NCI-H2107 (cell line): ENCODE measurements at regions not wholly inside any gene's neighbourhood (a gene's known extent, or its start where the extent isn't known, plus 50 kb on each side); places are given as distances from the start of the nearest gene placed in this dataset.
"Not testable (repeated sequence)": the region's sequence is repeated elsewhere in the genome, so short reads cannot be mapped to it uniquely, and the experiment has no call there.

Experiments used
- DNase-seq: peaks from one replicate; lab custom pipeline; 2025; lab: John Stamatoyannopoulos, UW

DNA sequence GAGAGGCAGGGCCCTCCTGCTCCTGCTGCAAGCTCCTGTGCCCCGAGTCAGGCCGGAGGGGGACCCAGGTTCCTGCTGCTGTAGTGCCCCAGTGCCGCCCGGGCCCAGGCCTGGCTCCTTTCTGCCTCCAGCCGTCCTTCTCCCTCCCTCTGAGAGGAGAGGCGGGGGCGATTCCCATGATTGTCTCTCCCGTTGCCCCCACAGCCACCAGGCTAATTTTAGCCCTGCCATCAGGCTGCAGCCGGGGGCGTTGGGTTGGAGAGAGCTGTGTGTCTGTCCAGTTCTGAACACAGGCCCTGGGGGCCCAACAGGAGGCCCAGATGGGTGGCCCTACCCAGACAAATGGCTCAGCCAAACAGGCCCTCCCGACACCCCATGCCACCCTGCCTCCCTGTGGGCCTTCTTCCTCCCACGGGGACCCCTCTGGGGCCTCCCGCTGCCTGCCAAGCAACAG lies 214.8 kb downstream of the TBC1D2B start:
- DNase-seq = no peak

DNA sequence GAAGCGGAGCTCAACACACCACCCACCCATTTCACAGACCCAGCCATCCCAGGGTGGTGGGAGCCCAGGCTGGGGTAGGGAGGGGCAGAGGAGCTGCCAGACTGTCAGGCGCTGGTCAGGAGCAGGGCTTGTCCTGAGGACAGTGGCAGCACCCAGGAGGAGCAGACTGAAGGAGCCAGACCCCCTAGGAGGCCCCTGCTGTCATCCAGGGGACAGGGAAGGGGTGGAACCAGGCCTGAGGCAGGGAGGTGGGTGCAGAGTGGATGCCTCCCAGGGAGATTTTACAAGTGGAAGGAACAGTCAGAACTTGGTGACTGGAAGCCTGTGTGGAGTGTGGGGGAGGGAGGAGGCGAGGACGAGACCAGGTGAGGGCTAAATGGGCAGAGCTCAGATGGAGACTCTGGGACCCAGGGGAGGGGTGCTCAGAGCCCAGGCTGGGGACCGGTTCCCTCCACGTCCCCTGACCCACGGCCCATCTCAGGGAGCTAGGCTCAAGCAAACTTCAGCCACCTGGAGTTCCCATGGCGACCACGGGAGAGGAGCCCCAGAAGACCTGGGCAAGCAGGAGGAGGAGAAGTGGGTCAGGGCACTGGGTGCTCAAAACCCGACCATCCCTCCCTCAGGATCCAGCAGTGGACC lies 215.4 kb downstream of the TBC1D2B start:
- not testable (repeated sequence) for DNase-seq

DNA sequence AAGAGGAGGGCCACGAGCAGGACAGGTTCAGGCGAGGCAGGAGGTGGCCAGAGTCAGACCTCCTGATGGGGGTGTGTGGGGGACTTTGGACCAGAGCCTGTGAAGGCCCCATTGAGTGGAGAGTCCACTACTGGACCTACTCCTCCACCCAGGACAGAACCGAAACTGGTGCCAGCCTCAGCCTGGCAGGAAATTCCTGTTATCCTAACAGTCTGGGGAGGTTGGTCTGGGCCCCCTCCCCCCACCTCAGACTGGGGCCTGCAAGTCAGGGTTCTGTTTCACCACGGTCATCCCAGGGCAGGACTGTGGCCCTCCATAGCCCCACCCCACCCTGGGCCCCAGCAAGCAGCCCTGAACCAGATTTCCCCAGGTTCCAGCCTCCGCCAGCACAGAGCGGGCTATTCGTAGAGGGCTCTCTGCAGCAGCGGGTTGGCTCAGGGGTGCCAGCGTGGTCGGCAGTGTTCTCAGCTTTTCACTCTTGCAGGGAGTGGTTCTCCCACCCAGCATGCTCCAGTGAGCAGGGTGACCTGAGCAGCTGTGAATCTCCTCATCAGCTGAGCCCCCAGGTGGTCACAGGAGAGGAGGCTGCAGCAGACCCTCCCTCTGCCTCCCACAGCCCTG lies 217.3 kb downstream of the TBC1D2B start:
- DNase-seq = no peak

DNA sequence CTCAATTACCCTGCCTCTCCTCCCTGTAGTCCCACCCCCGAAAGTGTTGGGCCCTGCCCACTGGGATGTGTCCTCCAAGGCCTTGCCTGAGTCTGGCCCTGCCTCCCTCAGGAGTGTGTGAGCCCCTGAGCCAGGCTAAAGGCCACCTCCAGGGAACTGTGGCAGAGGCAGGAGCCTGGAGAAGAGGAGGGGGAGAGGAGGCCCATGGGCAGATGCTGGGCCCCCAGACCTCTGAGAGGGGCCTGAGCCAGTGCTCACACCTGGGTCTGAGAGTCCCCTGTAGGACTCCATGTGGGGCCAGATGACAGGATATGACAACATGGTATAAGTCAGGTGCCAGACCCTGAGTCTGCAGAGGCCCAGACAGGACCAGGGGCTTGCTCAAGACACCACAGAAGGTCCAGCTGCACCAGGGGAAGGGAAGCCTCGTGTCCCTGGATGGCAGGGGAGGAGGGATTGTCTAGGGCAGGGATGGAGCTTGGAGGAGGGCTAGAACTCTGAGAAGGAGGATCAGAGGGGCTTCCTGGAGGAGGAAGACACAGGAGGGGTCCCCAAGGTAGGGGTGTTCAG lies 217.9 kb downstream of the TBC1D2B start:
- DNase-seq = no peak

DNA sequence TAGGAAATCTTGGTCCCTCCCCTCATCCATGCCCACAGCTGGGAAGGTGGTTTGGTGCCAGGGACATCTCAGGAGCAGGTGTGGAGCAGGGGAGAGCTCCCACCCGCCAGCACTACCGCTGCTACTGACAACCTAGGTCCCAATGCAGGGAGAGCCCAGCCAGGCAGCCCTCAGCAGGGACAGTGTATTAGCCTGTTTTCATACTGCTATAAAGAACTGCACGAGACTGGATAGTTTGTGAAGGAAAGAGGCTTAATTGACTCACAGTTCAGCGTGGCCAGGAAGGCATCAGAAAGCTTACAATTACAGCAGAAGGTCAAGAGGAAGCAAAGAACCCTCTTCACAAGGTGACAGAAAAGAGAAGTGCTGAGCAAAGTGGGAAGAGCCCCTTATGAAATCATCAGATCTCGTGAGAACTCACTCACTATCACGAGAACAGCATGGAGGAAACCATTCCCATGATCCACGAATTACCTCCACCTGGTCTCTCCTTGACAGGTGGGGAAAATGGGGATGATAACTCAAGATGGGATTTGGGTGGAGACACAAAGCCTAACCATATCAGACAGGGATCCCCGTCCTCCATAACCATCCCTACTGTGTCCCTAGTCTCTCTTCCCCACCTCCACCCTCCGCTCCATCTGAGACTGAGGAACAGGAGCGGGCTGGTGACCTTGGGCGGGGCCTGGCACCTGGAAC lies 218.6 kb downstream of the TBC1D2B start:
- no peak for DNase-seq

DNA sequence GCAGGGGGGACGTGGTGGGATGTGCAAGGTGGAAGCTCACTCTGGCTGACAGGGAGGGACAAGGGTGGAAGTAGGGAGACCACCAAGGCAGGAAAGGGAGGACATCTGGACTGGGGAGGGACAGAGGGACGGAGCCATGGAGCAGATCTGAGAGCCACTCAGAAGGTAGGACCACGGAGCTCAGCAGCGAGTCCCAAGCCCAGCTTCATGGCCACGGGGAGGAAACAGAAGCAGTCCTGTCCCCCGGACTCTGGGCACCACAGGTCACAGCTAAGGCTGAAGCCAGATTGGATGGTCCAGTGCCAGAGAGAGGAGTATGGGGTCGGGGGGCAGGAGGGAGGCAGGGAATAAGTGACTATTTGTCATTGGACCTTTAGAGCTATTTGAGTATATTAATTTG lies 220.1 kb downstream of the TBC1D2B start:
- no peak for DNase-seq

DNA sequence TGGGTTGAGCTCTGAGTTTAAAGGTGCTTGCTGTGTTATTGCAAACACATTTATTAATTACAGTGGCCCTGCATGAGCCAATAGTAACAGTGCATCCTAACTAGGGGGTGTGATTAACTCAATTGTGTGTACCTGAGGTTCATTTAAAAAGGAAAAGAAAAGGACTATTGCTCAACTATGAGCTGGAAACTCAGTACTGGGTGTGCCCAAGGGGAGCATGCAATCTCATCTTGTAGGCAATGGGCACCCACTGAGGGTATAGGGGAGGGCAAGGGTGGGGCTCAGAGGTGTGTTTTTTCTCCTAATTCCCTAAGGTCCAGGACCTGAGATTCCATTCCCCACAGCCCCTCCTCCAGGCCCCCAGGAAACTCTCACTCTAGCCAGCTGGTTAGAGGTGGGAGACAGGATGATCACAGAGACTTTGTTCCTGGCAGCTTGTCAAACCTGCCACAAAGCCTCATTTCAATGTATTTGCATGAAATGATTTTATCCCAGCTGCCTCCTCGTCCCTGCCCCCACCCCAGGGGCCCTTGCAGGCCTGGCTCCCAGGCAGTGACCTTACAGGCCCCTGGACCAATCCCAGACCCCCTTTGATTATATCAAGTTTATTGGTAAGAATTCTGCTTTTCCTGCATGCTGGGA lies 220.7 kb downstream of the TBC1D2B start:
- no peak for DNase-seq

DNA sequence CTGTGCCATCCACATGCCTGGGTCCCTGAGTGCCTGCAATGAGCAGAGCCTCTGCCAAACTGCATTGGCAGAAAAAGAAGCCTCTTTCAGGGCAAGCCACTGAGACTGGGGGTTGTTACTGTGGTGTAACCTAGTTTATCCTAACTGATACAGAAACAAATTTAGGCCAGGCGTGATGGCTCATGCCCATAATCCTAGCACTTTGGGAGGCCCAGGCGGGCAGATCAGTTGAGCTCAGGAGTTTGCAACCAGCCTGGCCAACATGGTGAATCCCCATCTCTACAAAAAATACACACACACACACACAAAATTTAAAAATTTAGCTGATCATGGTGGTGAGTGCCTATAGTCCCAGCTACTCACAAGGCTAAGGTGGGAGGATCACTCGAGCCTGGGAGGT lies 221.6 kb downstream of the TBC1D2B start:
- no peak for DNase-seq

DNA sequence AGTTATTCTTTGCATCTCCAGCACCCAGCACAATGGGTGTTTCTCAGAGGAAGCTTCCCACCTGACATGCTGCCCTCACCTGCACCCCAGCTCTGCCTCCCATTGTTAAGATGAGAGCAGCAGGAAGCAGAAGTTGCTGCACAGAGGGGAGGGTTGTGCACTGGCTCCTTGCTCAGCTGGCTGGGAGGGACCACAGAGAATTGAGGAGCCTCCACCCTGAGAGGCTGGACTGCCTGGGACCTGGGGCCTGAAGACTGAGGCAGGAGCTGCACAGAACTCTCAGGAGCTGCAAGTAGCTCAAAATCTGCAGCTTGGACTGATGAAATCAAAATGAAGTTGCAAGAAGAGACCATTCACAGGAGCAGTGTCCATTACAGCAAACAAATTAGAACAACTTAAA lies 222.3 kb upstream of the LINGO1 start:
- no peak for DNase-seq

DNA sequence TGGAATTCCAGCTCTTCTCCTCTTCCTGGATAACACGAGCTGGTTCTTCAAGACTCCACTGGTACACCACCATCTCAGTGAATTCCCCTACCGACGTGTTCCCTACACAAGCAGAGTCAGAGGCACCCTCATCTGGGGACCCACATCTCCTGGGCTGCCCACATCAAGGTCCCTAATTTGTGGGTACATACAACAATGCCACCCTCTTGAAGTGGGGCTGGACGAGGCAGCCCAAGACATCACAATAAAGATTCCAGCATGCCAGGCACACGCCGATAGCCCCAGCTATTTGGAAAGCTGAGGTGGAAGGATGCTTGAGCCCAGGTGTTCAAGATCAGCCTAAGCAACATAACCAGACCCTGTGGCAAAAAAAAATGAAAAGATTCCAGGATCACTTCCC lies 221.2 kb upstream of the LINGO1 start:
- no peak for DNase-seq

DNA sequence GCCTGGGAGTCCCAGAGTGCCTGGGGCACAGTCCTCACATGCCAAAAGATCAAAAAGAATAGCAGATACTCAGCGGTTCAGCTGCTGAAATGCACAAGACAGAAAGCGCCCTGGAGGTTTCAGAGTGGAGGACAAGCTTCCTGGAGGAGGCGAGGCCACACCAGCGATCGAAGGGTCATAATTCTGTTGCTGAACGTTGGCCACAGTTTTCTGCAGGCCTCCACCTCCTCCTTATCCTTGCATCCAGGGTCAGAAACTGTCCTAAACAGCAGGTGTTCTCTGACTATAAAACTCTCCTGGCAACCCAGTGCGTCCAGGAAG lies 220.3 kb upstream of the LINGO1 start:
- DNase-seq = no peak

DNA sequence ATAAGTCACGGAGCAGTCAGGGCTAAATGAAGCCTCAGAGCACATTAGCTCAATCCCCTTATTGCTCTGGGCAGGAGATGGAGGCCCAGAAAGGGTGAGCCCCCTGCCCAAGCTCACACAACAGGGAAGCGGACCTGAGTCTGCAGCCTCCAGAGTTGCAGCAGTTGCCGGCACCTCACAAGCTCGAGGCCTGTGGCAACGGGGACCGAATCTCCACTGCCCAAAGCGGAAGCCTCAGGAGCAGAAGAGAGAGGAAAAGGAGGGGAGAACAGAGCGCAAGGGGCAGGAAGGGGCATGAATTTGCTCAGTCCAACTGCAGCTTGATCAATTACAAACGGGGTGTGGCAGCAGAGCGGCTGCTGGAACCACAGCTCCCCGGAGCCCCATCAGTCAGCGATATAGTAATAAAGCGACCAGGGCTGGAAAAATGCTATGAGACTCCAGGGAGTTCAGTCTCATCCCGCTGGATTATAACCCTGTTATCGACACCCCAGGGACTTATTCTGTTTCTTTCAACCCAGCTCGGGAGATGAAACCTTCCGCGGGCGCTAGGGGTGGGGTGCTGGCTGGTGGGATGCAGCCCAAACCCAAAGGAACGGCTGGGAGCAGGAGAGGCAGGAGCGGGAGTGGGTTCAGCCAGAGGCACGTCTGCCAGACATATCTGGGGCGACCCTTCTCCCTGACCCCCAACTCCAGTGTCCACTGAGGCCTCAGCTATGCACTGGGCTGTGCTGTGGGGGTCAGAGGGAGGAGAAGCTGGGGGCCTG lies 219.7 kb upstream of the LINGO1 start:
- DNase-seq = no peak

DNA sequence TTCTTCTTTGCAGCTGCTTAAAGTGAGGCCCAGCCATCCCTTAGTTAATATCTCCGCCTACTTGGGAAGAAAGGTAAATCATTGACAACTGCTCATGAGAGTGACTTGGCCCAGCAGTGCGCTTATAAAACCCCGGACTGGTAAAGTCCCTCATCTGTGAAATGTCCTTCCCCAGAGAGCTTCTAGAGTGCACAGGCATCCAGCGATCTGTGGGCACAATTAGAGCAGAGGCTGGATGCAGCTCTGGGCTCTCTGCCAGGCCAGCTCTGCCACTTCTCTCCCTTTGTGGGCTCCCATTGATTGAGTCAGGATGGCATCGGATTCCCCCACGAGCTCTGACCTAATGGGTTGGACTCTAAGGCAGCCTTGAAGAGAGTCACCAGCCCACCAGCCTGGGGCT lies 219.0 kb upstream of the LINGO1 start:
- DNase-seq = peak; percentile 35

DNA sequence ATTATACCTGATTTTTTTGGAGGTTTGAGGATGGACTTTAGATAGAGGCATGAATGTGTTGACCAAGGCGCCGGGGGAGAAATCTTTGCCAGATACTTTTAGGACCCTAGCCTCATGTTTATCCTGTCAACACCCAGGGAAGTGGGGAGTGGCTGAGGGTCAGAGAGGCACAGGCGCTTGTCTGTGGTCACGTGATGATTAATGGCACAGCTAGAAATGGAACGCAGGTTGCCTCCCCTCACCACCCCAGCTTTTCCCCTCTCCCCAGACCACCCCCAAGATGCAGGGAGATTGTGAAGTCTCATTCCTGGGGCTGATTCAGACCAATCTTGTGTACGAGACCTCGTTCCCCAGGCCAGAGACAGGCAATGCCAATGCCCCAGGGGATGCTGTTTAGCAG lies 218.4 kb upstream of the LINGO1 start:
- DNase-seq = no peak

DNA sequence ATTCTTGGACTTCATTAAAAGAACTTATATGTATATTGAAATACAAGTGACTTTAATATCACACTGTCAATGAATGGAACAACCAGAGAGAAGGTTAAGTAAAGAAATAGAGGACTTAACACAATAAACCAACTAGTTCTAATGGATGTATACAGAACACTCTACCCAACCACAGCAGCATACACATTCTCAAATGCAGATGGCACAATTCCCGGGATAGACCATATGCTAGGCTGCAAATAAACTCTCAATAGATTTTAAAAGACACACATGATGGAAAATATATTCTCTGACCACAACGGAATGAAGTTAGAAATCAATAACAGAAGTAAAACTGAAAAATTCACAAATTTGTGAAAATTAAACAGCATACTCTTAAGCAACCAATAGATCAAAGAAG lies 214.3 kb upstream of the LINGO1 start:
- DNase-seq = no peak

DNA sequence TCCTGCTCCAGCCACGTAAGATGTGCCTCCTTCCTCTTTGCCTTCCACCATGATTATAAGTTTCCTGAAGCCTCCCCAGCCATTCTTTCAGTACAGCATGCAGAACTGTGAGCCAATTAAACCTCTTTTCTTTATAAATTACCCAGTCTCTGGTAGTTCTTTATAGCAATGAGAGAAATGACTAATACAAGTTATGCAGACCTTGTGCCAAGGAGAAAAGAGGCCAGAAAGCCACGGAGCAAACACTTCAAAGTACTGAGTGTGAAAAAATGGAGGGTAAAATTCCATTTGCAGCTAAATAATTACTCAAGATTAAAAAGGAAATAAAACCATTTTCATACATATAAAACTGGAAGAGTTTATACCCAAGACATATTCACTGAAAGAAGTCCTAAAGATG lies 213.6 kb upstream of the LINGO1 start:
- DNase-seq = no peak

DNA sequence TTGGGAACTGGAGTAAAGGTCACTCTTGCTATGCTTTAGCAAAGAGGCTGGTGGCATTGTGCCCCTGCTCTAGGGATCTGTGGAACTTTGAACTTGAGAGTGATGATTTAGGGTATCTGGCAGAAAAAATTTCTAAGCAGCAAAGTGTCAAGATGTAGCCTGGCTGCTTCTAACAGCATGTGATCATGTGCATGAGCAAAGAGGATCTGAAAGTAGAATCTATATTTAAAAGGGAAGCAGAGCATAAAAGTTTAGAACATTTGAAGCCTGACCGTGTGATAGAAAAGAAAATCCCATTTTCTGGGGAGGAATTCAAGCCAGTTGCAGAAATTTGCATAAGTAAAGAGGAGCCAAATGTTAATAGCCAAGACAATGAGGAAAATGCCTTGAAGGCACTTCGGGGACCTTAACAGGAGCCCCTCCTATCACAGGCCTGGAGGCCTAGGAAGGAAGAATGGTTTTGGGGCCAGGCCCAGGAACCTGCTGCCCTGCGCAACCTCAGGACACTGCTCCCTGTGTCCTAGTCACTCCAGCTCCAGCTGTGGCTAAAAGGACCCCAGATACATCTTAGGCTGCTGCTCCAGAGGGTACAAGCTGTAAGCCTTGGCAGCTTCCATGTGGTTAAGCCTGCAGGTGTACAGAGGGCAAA lies 212.2 kb upstream of the LINGO1 start:
- DNase-seq = no peak

DNA sequence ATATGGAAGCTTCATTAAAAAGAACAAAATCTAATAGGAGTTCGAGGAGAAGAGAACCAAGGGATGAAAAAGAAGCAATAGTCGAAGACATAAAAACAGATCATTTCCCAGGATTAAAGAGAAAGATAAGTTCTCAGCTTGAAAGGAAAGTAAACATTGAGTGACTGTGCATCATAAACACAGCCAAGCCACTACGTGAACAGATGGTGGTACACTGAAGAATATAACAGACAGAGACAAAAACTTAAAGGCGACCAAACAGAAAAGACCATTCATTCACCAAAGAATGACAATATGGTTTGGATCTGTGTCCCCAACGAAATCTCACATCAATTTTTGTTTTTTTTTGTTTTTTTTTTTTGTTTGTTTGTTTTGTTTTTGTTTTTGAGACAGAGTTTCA lies 210.8 kb upstream of the LINGO1 start:
- DNase-seq = no peak

DNA sequence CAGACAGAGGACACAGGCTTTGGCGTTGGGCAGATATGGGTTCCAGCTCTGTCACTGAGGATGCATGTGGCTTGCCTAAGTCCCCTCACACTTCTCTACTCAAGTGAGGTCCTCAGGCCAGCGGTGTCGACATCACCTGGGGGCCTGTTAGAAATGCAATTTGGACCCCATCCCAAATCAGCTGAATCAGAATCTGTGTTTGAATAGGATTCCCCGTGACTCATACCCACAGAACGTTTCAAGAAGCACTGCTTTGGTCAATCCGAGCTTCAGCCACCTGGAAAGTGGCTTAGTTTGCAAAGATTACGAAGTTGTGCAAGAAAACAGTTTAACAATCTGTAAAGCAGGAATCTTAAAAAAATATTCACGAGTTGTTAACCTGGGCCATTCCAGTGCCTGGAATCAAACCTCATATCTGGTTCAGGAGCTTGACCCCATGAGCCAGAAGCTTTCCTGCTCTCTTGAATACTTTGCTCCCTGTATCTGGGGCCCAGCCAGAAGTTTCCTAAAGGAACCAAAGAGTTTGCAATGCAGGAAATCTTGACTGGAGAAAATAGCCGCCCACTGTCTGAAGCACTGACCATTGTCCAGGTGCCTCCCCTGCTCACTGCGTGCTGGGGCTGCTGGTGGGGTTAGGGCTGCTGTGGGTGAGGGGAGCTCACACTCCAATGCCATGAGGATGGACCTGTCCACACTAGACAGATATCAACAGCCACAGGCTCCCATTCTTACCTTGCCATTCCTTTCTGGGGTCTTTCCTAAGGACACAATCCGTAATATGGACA lies 208.5 kb upstream of the LINGO1 start:
- no peak for DNase-seq

DNA sequence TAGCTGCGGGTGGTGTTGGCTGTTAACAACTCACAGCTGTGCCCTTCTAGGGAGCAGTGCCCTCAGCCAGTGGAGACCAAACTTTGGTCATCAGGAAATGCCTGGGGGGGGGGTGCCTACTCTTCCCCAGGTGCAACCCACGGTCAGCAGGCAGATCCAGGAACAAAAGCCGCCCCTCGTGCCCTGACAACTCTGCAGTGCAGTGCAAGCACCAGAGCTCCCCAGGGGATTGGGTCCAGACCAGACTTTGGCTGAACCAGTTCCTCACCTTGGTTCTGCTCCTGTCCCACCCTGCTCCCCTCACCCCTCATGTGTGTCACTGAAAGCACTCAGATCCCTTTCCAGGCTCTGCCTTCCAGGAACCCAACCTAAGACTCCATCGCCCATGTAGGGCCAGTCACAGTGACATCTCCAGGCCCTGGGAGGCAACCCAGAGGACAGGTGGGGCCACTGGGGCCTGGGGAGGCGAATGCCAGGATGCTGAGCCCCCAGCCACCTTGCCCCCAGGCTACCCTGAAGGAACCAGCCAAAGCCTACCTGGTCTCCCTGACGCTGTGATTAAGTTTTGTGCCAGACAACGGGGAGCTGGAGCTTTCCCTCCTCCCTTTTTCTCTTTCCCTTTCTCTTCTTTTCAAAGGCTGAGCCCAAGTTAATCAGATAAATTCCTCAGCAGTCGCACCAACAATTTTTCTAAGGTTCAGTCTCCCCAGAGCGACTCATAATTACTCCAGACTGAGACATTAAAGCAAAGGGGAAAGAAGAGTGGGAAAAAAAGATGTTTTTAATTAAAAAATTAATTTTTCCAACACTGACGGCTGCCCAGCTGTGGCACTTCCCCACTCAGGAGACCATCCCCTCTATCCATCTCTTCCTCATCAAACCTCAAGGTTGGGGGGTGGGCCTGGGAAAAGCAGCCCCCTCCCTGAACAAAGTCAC lies 207.5 kb upstream of the LINGO1 start:
- no peak for DNase-seq
